AML-193 (cell line): ENCODE measurements at regions not wholly inside any gene's neighbourhood (a gene's known extent, or its start where the extent isn't known, plus 50 kb on each side); places are given as distances from the start of the nearest gene placed in this dataset.
"Not testable (repeated sequence)": the region's sequence is repeated elsewhere in the genome, so short reads cannot be mapped to it uniquely, and the experiment has no call there.

Source experiments
- DNase-seq, 2 experiments: peaks; one replicate each; lab custom pipeline; 2025; lab: John Stamatoyannopoulos, UW

DNA sequence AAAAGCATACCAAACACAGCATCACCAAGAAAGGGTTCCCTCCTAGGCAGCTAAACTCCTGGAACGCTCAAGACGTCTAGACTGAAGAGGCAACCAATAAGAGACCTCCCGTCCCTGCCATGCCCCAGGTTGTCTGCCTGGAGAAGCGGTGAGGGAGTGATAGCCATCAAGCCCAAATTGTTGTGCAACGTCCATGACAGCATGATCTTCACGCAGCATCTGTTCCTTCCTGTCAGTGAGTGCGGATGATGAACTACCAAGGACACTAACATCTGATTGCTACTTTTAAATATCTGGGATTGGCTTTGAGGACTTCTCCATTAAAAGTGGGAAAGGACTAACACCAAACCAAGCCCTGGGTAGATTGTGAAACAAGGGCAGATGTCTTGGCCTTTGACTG lies 149.7 kb downstream of the TXNL1 start:
- no peak for DNase-seq

GRCh38 chr18:56487801-56488200 lies 150.6 kb downstream of the TXNL1 start:
- peak in 1 of 2 experiments; percentile 8 for DNase-seq

DNA sequence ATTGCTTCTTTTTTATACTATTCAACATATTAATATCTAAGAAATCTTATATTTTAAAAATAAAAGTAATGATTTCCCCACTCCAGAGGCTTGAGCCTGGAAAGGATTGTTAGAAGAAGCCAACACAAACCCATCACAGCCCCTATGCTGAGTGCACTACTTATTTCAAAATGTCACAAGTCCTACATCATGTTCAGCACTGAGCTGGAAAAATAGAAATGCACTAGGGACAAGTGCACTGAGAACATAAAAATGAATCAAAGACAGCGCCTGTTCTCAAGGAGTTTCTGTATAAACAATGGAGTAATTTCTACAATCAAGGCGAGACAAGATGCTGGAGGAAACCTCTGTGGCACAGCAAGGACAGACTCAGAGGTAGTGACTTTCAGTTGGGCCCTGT lies 155.0 kb downstream of the TXNL1 start:
- DNase-seq = no peak

GRCh38 chr18:56482813-56483212 lies 155.6 kb downstream of the TXNL1 start:
- DNase-seq = not testable (repeated sequence)

DNA sequence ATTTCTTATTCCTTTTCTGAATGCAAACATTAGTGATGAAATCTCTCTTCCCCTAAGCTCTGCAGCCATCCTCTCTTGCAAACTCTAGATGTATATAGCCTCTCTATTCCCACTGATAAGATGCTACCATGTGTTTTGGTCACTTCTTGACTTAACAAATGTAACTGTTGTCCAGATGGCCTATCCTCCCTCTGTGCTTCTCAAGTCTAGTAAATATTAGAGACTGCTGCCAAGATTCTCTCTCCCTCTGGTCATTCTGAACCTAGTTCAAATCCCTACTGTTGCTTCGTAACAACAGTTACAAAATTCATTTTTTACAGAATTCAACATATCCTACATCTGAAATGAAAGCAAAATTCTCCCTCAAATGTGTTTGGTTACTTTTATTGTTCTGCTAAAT lies 156.6 kb downstream of the TXNL1 start:
- DNase-seq = no peak

DNA sequence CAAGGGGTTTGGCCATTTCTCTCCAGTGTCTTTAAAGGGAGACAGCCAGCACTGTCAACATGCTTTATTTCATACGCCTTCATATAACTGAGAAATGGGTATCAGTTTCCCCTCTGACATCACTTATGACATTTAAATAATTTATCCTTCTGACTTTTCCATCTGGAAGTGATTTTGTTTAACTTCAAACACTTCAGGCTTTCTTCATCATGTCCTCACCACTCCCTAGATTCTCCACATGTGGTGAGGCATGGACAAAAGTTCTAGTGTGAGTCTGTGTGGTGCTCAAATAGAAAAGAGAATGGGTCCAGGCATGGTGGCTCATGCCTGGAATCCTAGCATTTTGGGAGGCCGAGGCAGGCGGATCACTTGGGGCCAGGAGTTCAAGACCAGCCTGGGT lies 158.6 kb downstream of the TXNL1 start:
- DNase-seq = no peak

GRCh38 chr18:56475250-56475649 lies 163.1 kb downstream of the TXNL1 start:
- no peak for DNase-seq

DNA sequence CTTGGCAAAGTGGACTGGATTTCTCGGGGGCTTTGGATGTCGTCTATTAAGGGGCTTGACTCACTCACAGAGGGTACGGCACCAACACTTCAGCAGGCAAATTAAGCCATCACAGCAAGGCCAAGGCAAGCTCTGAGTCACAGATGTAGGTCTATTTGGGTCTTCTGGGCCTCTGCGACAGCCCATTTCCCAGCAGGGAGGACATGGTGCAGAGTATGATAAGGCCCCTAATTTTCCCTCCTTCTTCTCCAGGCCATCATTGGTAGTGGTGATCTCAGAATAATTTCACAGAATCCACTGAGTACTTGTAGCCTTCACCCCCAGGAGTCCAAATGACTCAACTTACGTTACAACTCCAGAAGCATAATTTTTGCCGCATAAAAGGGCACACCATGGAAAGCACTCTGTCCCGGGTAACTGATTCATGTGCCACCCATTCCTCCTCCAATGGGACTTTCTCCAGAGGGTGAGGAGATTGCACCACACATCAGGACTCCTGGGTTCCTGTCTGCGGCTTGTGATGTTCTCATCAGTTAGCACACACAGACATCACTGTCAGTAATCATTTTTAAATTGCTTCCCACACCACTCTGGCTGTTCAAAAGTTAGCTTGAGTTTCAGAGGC lies 164.9 kb downstream of the TXNL1 start:
- no peak for DNase-seq

DNA sequence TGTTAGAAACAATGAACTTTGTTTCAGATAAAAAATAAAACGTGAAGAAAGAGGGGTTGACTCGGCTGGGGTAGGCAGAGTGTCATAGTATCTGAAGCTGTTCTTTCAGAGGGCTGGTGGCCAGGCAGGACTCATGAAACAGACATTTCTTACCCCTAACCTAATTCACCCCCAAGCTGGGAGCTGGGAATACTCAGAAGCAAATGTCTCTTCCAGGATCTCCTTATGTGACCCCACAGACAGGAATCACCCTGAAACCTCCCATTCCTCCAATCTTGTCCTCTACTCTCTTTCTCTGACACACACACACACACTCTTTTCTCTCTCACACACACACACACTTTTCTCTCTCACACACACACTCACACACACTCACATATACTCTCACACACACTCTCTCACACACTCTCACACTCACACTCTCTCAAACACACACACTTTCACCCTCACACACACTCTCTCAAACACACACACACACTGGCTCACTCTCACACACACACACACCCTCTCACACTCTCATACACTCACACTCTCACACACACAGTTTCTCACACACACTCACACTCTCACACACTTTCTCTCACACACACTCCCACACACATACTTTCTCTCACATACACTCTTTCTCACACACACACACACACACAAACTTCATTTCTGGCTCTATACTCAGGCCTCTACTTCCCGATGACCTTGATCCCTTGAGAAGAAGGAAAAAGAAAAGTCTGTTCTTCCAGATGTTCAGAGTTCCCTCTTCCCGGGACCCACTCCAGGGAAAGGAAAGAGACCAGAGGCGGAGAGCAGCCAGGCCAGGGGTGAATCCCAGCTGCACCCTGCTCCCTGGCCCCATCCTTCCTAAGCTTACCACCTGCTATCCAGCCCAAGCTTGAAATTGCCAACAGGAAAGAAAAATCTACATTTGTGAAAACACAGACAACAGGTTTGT lies 167.7 kb downstream of the TXNL1 start:
- no peak for DNase-seq

DNA sequence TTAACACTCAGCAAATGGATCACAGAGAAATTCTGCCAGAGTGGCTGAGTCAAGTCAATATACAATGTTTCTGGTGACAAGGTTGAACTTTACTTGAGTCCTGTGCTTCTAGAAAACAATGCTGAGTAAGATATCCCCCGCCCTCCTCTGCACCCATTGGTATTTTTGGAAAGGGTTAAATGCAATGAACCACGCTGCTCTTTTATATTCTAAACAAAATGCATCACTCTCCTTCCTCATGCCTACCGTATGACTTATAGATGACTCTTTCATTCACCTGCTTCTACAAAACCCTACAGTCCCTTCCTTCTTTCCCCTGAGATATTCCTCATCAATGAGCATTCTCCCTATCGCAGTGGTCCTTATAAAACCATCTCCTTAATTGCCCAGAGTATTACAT lies 168.8 kb downstream of the TXNL1 start:
- DNase-seq = no peak

GRCh38 chr18:56468396-56468795 lies 170.0 kb downstream of the TXNL1 start:
- DNase-seq = peak; percentile 84 to 86

DNA sequence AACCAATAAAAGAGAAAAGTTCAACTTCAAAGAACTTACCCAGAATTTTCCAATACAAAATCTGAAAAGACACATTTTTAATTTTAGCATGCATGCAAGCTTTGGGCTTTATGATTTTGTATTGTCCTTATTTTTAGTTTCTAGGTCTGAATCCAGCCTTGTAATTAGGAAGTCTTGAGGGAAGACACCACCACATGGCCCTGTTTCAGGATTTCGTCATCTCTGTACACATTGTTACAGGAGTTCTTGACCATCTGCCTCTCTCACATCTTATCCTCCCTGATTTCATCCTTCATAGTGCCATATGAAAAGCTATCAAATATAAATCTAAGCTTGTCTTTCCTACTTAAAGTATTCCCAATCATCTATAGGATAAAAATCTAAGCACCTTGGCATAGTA lies 176.1 kb downstream of the TXNL1 start:
- peak in 1 of 2 experiments; percentile 5 for DNase-seq

GRCh38 chr18:56461151-56461550 lies 177.2 kb downstream of the TXNL1 start:
- no peak for DNase-seq

GRCh38 chr18:56460581-56460980 lies 177.8 kb downstream of the TXNL1 start:
- peak; percentile 56 to 78 for DNase-seq

DNA sequence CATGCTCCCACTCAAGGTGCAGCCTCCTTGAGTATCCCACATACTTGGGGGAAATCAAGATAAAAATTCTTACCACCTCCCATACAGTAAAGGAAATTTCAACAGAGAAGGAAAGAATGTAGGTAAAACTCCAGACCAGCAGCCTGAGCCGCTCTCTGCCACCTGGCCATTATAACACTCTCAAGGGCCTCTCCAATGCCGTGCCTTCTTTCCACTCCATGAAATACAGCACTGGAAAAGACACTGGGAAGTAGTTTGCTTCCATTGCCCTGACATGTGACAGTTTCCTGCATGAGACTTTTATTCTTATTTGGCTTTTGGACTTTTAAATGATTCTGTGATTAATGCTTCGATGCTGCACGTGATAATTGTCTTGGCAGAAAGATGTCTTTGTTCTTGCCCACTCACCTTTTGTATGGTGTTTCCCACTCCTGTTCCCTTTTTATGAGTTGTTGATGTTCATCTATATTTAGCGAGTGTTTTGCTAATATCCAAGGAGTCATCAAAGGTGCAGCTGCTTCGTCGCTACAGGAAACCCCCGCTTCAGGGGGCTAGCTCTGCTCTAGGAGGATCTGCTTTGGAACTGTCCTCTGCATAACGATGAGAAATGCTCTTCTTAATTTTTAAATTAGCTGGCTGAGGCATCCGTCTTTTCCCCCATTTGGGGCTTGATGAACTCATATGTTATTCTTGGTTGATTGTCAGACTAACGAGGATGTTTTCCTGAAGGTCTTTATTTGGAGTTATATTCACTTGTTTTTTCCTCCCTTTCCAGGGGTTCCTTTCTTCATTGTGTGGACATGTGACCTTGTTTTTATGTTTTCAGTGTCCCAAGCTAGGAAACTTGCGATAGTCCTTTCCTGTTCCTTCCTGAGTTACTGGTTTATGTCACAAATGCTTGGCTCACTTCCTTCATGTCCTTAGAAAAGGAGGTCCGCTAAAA lies 179.4 kb downstream of the TXNL1 start:
- DNase-seq = no peak

DNA sequence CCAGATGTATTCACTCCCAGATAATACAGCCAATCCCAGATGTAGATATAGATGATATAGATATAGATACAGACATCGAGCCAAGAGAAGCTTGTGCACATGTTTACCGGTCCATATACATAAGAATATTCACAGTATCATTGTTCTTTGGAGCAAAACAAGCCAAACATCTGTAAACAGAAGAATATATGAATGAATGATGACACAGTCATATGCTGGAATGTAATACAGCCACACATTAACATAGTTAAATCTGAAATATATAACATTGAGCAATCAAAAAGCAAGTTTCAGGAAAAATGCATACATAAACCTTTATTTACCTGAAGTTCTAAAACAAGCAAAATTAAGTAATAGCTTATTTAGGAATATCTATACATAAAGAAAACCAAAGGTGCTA lies 182.5 kb downstream of the TXNL1 start:
- no peak for DNase-seq

GRCh38 chr18:56455141-56455540 lies 183.3 kb downstream of the TXNL1 start:
- DNase-seq = no peak

GRCh38 chr18:56453631-56454030 lies 184.8 kb downstream of the TXNL1 start:
- no peak for DNase-seq

DNA sequence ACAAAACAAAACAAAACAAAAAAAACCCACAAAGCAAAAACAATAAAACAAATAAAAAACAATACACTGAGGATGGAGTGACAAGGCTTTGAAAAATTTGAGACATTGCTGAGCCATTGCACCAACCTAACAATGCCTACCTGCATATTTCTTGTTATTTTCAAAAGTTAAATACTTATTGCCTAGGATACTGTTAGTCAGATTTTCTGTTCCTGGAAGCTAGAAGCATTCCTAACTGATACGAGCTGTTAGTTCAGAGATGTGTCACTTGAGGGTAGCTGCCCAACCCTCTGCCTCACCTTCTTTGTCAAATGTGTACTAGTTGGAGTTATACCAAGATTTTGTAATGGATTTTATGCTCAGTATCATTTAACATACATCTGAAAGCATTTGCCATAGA lies 187.2 kb downstream of the TXNL1 start:
- no peak for DNase-seq

DNA sequence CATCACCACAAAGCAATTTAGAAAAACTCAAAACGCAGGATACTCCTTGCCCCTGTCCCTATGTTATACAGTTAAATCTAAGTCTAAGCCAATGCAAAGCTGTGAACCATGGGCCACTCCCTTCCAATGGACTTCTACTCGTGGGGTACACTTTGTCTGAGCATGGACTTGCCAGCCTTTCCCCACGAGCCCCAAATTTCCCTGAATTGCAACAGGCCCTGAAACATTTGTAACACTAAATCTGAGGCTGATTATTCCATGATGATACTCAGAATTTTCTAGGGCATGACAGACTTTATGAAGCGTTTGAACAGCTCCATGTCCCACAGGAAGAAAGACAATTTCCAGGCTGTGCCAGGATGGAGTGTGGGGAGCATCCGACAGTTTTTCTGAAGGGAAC lies 189.6 kb downstream of the TXNL1 start:
- DNase-seq = no peak

DNA sequence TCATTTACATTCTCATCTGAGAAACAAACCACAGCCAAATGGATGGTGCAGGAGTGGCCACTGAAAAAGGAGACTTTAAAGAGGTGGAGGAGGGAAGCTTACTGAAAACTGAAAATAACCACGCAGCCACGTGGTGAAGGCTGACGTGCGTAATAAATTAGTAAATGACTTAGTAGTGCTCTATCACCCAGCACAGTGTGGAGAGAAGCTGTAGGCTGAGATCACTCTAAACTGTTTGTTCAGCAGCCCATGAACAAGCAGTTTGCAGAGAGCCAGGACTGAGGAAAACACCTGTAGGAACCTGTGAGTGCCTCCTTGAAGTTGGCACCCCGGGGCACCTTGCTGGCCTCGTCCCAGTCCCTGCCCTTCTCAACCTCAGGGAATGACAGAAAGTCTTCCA lies 193.0 kb downstream of the TXNL1 start:
- DNase-seq = no peak

- DNase-seq = peak in 1 of 2 experiments; percentile 13
Observed at GRCh38 chr18:56444201-56444600, 194.2 kb downstream of the TXNL1 start.
